HG03521 (cell line): ENCODE measurements at regions not wholly inside any gene's neighbourhood (a gene's known extent, or its start where the extent isn't known, plus 50 kb on each side); places are given as distances from the start of the nearest gene placed in this dataset.

Experiments used
- ATAC-seq: cut with Tn5 transposase; IDR thresholded peaks from one replicate; pipeline ENCODE4 v1.9.1; 2021; ENCODE audit warnings: mild to moderate bottlenecking, moderate library complexity; ENCODE audit not compliant: unreplicated experiment

DNA sequence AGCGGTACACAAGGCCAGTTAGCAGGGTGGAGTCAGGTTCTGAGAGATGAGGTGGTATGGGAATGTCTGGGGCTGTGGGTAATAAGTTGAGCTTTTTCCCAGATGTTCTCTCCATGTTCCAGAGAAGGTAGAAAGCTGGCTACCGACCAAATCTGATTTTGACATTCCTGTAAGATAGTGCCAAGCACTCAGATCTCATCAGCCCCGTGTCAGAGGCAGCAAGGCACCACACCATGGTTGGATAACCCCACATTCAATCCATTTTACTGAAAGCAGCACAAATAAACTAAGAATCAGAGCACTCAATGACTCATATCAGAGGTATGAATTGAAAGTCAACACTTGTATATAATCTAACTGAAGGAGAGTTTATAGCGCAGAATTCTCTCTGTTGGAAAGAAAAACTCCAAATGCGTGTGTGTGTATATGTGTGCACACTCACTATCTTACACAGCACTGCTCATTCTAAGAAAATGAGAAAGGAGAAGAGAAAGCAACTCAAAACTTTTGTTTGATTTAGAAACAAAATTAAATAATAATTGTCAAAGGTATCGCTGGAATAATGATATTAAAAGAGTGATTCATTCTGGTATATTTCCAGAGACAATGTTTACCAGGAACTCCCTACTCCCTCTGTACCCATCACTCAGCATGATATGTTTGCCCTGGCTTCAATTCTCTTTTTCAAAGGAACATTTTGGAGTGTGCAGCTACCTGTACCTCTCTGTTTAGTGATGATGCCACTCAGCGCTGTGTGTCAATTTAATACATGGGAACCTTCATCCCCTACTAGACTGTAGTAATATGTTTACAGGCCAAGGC lies 375.1 kb upstream of the ID2 start:
- no peak for ATAC-seq

DNA sequence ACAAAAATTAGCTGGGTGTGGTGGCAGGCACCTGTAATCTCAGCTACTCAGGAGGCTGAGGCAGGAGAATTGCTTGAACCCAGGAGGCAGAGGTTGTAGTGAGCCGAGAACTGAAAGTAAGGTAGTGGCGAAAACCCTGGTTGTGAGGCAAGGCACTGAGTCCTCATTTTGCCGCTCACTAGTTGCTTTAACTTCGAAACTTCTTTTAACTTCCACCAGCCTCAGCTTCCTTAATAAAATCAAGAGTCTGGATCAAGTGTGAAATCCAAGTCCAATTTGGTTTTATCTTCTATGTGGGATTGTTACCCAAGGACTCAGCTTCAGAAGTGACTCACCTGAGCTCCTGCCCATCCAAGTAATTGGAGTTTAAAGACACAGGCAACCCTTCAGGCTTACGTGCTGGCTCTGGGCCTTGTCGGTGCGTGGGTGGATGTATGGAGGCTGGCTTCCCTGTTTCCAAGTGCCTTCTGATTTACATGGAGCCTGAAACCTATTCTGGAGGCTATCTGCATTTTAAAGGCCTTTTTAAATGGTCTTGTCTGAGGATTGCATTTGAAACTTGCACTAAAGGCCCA lies 374.2 kb upstream of the ID2 start:
- no peak for ATAC-seq

DNA sequence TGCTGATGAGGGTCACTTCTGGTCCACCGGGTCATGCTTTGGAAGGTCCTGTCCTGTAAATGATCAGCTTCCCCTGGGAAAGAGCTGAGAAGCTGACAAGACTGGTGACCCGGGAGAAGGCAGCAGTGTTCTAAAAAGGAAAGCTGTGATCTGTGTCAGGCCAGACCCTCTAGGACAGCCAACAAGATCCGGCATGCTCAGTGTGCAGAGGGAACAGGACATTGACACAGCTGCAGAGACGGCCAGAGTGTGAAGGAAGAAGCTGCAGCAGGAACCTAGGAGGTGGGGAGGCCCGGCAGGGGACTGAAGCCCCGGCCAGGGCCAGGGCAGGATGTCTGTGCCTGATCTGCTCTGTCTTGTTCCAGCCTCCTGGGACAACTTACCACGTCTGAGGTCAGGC lies 372.7 kb upstream of the ID2 start:
- ATAC-seq: no peak

DNA sequence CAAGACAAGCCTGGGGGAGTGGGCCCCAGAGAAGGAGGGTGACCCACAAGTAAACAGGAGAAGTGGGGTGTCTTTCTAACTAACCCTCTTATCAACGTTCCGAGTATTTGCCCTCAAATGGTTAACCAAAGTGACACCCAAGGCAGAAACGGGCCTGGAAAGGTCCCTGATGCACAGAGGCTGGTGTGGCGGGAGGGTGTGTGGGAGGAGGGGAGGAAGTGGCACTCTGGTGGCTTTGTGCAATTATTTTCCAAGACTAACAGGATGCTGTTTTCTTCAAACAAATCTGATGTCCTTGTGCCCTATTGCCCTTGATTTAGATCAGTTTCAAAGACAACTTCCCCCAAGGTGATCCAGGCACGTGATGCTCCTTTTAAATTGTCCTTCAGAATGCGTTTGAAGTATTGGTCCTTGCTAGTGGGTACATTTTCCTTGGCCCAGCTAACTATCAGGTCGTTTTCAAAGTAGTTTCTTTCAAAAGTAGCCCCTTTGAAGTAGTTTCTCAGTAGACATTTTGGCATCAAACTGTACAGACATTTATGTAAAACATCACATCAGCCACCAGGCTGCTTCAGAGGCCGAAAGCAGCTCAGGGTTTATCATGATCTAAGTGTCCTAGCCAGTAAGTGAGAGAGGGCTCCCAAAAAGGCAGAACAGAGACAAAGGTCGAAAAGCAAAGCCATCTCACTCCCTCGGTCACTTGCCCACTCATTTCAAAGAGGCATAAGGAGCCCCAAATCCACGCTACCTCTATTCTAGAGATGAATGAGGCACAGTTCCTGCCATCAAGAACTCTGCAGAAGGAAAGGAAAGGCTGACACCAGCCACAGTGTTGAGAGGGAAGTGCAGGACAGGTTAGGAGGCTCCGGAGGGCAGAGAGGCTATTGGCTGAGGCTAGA lies 371.1 kb upstream of the ID2 start:
- ATAC-seq: no peak

DNA sequence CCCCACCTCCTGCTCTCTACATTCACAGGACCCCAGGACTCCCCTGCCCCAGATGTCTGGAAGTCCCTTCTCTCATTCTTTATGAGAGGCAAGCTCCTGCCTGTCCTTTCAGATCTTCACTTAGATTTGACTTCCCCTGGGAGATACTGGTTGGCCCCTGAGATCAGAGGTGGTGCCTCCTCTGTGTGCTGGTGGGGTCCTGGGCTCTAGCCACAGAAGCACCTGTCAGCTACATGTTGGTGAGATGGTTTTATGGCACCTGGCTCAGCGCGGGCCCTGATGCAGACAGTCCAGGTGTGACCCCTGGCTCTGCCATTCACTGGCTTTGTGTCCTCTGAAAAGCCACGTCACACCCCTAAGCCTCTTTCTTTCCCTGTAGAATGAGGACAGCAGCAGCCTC lies 369.6 kb upstream of the ID2 start:
- ATAC-seq: no peak

DNA sequence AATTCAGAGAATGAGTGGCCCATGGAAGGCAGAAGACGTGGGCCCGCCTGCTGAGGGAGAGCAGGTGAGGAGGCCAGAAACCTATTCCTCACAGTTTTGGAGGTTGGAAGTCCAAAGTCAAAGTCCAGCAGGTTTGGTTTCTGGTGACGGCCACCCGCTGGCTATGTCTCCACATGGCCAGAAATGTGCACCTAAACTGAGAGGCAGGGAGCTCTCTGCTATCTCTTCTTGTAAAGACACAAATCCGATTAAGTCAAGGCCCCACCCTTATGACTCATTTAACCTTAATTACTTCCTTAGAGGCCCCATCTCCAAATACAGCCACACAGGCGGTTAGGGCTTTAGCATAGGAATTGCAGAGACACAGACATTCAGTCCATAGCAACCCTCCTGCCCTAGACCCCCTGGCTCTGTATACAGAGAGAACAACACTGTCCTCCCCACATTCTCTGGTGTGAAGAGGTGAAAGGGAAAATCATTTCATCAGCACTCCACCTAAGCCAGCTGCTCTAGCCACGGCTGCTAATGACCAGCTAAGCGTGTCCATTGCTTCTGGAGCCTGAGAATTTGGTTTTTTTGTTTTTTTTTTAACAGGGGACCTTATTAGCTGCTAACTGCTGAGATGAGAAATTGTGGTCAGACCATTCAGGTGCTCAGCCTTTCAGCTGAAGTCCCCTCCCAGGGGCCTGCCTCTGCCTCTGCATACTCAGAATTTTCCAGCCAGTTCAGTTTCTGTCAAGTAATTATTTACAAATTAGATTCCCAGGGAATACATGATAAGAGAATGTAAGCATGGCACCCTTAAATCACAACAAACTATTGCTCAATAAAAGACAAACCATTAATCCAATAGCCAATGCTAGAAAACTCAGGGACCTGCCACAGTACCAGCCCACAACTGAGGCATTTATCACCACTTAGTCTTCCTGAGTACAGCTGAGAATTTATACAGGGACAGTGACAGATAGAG lies 368.7 kb upstream of the ID2 start:
- ATAC-seq: peak; percentile 79

DNA sequence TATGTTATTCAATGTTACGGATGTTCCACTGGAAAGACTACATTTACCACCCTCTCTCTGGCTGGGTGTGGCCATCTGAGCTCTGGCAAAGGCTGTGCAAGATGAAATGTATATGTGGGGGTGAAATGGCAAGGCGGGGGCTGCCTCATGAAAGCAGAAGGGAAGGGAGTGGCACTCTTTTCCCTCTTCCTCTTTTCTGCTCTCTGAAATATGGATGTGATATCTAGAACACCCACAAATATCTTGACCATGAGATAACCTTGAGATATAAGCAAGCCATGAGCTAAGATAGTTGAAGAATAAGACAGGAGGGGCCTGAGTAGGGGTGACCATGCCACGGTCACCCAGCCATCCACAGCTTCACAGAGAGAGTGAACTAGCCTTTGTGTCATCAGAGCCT lies 367.8 kb upstream of the ID2 start:
- no peak for ATAC-seq

DNA sequence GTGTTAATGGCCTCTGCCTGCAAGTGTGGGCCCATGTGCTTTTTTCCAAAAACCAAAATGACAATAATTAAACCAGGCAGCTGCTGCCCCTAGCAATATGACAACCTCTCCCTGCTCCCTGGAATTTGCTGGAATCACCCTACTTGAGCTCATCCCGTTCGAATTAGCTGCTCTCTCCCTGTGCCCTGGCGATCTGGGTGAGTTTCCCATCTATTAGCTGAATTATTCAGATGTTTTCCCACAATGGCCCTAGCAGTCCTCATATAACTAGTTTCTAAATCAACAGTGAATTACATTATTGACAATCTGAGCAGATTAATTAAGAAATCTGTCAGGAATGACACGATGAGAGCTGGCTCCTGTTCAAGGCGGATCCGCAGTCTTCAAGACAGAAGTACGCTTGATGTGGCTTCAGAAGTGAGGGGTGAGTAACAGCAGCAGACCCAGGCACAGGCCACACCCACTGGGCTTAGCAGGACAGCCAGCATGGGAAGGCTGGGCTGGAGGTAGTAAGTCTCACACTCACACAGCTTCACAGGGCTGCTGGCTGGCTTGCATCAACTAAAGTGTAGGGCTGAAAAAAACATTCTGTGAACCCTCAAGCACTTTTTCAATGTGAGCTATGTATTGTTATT lies 366.2 kb upstream of the ID2 start:
- ATAC-seq: no peak

DNA sequence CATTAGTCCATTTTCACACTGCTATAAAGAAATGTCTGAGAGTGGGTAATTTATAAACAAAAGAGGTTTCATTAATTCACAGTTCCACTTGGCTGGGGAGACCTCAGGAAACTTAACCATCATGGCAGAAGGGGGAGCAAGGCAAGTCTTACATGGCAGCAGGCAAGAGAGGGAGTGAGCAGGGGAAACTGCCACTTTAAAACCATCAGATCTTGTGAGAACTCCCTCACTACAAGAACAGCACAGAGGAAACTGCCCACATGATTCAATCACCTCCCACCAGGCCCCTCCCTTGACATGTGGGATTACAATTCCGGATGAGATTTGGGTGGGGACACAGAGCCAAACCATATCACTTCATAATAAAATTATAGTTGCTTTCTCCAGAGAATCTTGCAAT lies 365.5 kb upstream of the ID2 start:
- ATAC-seq: no peak

DNA sequence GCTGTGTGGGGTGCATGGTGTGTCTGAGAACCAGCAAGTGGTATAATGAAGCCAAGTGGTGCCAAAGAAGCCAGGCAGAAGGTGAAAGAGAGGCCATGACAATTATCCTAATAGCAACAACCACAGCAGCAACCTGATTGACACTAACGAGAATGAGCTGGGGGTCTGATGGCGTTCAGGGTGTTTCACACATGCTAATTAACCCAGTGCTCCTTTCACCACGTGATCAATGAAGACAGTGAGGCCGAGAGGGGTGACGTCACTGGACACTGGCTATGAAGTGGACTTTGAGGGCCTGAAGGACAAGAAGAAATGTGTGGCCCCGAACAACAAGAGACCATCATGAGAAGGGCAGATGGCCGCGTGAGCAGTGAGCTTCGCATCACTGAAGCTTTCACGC lies 364.4 kb upstream of the ID2 start:
- ATAC-seq: no peak

DNA sequence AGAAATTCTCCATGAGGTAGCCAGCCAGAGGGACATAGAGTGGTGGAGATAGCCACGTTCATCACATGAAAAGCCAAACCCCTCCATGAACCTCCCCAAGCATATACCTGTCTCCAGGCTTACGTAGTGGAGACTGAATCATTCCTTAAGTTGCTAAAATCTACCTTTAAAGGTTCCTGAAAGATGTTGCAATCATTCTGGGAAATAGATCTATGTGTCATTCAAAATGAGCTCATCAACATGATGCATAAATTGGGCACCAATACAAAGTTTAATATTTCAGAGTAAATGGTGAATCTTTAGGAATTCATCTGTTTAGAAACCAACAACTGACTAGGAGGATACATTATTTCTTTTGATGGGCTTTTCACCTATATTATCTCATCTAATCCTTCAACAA lies 362.6 kb upstream of the ID2 start:
- no peak for ATAC-seq

DNA sequence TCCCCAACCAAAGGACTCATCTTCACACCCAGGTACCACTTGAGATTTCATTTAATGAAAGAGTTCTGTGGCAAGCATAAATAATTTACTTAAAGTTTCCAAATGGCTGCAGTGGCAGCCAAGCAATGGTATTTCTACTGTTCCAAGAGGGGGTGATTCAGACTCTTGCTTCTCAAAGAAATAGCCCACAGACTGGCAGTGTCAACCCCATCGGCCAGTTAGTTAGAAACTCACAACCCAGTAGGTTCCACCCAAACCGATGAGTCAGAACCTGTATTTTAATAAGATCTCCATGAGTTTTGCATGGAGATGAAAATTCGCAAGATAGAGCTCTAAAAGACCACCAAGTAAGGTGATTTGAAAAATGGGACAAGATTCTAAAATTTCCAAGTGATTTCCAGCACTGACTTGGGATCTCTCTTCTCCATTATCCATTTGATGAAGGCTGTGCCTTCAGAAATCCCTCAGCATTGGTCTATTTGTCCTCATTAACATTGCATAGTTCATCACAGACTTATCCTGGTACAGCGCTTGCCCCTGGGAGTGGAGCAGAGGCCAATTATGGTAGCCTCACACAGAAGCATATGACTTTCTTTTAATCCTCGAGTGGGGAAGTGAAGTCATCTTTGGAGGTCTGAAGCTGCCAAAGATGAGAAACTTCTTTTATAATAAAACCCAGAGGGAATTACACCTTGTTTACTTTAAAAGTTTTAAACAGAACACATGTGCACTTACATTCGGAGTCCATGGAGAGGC lies 361.4 kb upstream of the ID2 start:
- ATAC-seq: no peak

DNA sequence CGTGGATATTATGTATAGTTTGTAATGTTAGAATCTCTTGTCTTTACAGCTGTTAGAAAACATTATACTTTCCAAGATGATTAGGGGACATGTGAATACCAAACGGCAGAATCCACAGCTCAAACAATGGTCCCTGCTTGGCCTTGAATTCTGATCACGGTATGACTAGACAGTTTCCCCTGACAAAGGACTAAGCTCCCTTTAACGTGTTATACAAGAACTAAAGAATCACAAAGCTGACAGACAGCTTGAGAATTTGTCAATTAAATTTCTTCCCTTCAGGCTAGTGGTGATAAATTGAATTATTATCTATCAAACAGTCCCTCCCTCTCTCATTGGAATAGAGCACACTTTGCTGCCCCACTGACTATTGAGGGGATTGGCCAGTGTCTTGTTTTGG lies 359.2 kb upstream of the ID2 start:
- no peak for ATAC-seq

DNA sequence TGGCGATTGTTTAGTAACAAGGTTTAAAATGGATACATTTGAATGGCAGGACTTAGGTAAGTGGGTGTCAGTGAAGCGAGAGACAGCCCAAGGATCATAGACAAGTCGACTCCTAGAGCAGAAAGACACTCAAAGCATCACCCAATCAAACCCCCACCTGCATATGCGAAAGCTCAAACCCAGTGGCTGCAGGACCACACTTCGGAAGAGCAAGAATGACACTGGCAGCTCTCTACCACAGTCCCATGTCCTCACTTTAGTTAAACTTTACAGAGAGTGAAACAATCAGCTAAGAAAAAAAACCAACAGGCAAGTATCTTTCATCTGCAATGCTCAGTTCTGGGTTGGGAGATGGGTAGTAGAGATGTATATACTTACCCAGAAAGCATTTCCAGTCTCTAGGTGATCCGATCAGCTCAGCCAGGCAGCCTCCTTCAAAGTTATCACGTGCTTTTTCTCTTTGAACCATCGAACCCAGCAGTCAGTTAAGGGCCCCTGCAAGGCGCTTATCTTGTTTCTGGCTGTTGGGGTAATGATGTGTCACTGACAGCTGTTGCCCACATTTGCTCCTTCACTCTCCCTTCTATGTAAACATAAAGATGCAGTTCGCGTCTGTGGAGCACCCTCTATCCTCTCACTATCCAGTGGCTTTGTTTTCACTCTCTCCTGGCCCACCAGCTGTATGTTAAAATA lies 357.5 kb upstream of the ID2 start:
- no peak for ATAC-seq

DNA sequence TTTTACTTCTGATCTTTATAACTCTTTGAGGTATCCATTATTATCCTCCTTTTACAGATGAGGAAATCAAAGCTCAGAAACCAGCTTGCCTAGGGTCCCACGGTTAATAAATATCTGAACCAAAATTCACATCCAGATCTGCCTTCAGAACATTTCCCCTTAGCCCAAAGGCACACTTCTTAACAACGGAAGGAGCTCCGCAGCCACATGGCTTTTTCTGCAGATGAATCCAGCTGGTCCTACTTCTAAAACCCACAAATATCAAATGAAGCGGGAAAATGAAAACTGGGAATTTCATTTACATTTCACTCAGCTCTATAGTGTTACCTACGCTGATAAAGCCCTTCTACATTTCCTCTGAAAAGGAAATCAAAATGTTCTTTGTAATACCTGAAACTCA lies 357.0 kb upstream of the ID2 start:
- no peak for ATAC-seq

DNA sequence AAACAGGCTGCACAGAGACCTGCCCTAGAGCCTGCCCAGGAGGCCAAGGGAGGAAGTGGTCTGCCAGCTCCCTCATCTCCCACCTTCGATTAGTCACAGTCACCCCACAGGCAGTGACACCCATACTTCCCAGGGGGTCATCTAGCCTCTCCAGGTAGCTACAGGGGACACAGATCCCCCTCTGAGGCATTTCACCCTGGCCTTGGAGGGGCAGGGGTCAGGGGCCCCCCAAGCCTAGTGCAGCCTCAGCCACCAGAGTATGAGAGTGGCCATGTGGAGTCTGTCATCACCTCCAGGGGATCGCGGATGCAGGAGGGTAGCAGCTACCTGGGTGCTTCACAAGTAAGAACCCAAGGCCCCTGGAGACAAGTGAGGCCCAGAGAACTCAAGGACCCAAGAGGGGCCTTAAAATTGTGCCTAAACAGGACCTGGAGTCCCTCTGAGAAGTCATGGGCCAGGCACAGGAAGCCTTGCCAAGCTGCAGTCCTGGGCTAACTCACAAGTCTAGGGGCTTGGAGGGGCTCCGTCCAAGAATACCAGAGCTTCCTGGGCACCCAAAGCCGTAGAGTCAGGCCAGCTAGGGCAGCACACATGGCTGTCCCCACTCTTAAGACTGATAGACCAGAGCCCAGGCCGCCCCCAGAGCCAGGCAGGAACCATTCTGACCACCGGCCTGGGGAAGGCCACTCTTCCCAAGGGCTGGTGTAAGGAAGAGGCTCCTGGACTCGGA lies 354.3 kb upstream of the ID2 start:
- no peak for ATAC-seq

DNA sequence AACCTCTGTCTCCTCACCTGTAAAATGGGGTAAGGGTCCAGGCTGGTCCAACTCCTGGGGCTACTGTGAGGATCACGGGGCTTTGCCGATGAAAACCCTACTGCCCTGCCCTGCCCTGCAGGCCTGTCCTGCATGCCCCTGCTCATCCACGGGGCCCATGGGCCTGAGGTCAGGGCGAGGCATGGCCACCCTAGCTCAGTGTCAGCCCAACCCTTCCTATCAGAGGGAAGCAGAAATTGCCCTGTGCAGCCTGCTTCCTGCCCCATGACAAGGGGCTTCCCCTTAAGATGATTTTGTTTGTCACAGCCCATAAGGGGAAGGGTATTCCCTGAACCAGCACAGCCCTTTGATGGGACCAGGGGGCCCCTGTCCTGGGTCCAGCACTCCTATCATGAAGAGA lies 353.6 kb upstream of the ID2 start:
- ATAC-seq: no peak
